GM23248 (cell line): ENCODE measurements at regions not wholly inside any gene's neighbourhood (a gene's known extent, or its start where the extent isn't known, plus 50 kb on each side); places are given as distances from the start of the nearest gene placed in this dataset.

Experiments
- DNase-seq: peaks from one replicate; pipeline ENCODE4 v3.0.0-alpha.2; 2015
- H2AFZ ChIP-seq: fragments of 200-600 bp; sonication (generic); 2 replicates; pipeline ENCODE4 v1.6.1; 2016; ENCODE audit warnings: antibody characterized with exemption
- H3F3A ChIP-seq: fragments of 200-600 bp; sonication (generic); 2 replicates; pipeline ENCODE4 v1.6.1; 2016; ENCODE audit warnings: mild to moderate bottlenecking, antibody characterized with exemption, mixed run types; ENCODE audit not compliant: insufficient read depth
- H3K27ac ChIP-seq: fragments of 200-600 bp; sonication (generic); 2 replicates; pipeline ENCODE4 v1.5.1; 2016; ENCODE audit warnings: mild to moderate bottlenecking
- H3K27me3 ChIP-seq: fragments of 200-600 bp; sonication (generic); replicated peaks from 2 replicates; pipeline ENCODE4 v1.6.1; 2016; ENCODE audit warnings: mild to moderate bottlenecking; ENCODE audit not compliant: insufficient read depth
- H3K36me3 ChIP-seq: fragments of 200-600 bp; sonication (generic); 2 replicates; pipeline ENCODE4 v1.6.1; 2016; ENCODE audit warnings: low read depth, mild to moderate bottlenecking
- H3K4me1 ChIP-seq: fragments of 200-600 bp; sonication (generic); 2 replicates; pipeline ENCODE4 v1.6.1; 2016; ENCODE audit warnings: mild to moderate bottlenecking; ENCODE audit not compliant: insufficient read depth
- H3K4me2 ChIP-seq: fragments of 200-600 bp; sonication (generic); one replicate; pipeline ENCODE4 v1.6.1; 2016; ENCODE audit warnings: mild to moderate bottlenecking; ENCODE audit not compliant: unreplicated experiment
- H3K4me3 ChIP-seq: fragments of 200-600 bp; sonication (generic); 2 replicates; pipeline ENCODE4 v1.5.1; 2016; ENCODE audit warnings: mild to moderate bottlenecking
- H3K79me2 ChIP-seq: fragments of 200-600 bp; sonication (generic); 2 replicates; pipeline ENCODE4 v1.6.1; 2016; ENCODE audit warnings: mild to moderate bottlenecking; ENCODE audit not compliant: insufficient read depth
- H3K9ac ChIP-seq: fragments of 200-600 bp; sonication (generic); 2 replicates; pipeline ENCODE4 v1.6.1; 2016; ENCODE audit warnings: mild to moderate bottlenecking
- H3K9me2 ChIP-seq: fragments of 200-600 bp; sonication (generic); 2 replicates; pipeline ENCODE4 v1.6.1; 2016; ENCODE audit warnings: mixed run types, mild to moderate bottlenecking, moderate library complexity; ENCODE audit not compliant: insufficient read depth
- H3K9me3 ChIP-seq: fragments of 200-600 bp; sonication (generic); one replicate; pipeline ENCODE4 v1.6.1; 2017; ENCODE audit warnings: low read depth
- H4K20me1 ChIP-seq: fragments of 200-600 bp; sonication (generic); 2 replicates; pipeline ENCODE4 v1.6.0; 2016; ENCODE audit not compliant: insufficient read depth
- EZH2 ChIP-seq: fragments of 200-600 bp; sonication (generic); IDR thresholded peaks from 2 replicates; pipeline ENCODE4 v1.6.1; 2018; ENCODE audit warnings: antibody characterized with exemption, mild to moderate bottlenecking; ENCODE audit not compliant: insufficient read depth, poor library complexity, severe bottlenecking
- EZH2phosphoT487 ChIP-seq: fragments of 200-600 bp; sonication (generic); IDR thresholded peaks from 2 replicates; pipeline ENCODE4 v1.6.1; 2018; ENCODE audit warnings: antibody characterized with exemption, moderate library complexity, mild to moderate bottlenecking, low read depth; ENCODE audit not compliant: insufficient read depth
- WGBS, 2 experiments: methylation state at CpG; one replicate each; pipeline ENCODE4 v1.1.6; 2015 to 2017; ENCODE audit warnings: low lambda C conversion rate in 2 of 2, low coverage in 1 of 2; ENCODE audit errors: missing lambda C conversion rate in 2 of 2; 5-methylcytosine and 5-hydroxymethylcytosine counted together
- in situ Hi-C: fragments of 300-500 bp; cut with MboI; formaldehyde crosslinking; loops from 2 replicates; pipeline ENCODE4 v1.15.0; 2020

DNA sequence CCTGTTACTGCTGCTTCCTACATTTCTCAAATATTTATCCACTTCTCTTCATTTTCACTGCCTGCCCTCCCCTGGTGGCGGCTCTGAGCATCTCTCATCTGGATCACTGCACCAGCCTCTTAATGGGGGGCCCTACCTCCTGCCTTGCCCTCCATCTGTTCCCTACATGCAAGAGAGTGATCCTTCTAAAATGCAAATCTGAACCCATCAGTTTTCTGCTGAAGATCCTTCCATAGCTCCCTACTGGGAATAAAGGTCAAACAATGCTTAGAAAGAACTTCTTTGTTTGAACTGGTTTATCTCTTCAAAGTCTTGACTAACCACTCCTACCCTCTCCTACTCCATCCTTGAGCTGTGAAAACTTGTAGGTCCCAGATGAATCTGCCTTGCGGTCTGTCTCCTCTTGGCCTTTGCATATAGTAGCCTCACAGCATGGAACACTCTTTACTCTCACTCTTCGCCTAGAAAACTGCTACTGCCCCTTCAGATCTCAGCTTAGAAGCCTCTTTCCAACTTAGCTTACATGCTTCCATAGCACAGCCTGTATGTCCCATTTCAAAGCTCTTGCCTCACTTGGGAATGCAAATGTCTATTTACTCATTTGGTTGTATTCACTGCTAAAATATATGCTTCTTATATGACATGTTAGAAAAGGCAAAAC is 119.3 kb downstream of the QRSL1 start:
- H3K27ac ChIP-seq, result no peak overlapping the region
- H3K4me1 ChIP-seq, result no peaks in the 10 kb centered on the region
- 0 out of 2 replicates have a peak, but pooled peaks cover 9% of the 10 kb centered on the region for H3K27me3 ChIP-seq
- no peak for DNase-seq
- no peak overlapping the region for H2AFZ ChIP-seq
- H3F3A ChIP-seq, result no peaks in the 10 kb centered on the region
- no peak overlapping the region for H3K4me2 ChIP-seq
- WGBS, 2 experiments, result 41 to 49% methylated on average over 3 of the region's 3 CpGs
- no peaks in the 10 kb centered on the region for H3K79me2 ChIP-seq
- H3K9ac ChIP-seq, result no peak overlapping the region
- H3K9me3 ChIP-seq, result no peaks in the 10 kb centered on the region
- no peak overlapping the region for H3K4me3 ChIP-seq
- in situ Hi-C loops, result no loop called here
- no peaks in the 10 kb centered on the region for H4K20me1 ChIP-seq
- no peaks in the 10 kb centered on the region for H3K9me2 ChIP-seq
- no peaks in the 10 kb centered on the region for H3K36me3 ChIP-seq
- TF ChIP-seq EZH2 (no peak), EZH2phosphoT487 (no peak)

GRCh38 chr6:106747139-106747538 is 117.8 kb downstream of the QRSL1 start:
- no peak for DNase-seq
- H3F3A ChIP-seq, result no peaks in the 10 kb centered on the region
- no peaks in the 10 kb centered on the region for H3K9me2 ChIP-seq
- H3K4me2 ChIP-seq, result no peak overlapping the region
- H3K9ac ChIP-seq, result no peak overlapping the region
- no peaks in the 10 kb centered on the region for H3K36me3 ChIP-seq
- H3K27me3 ChIP-seq, result peaks cover 9% of the 10 kb centered on the region; the same call in 1 of the 2 replicates
- WGBS, 2 experiments, result 50 to 60% methylated on average over 1 of the region's 1 CpG
- H3K9me3 ChIP-seq, result no peaks in the 10 kb centered on the region
- no peaks in the 10 kb centered on the region for H3K79me2 ChIP-seq
- H4K20me1 ChIP-seq, result no peaks in the 10 kb centered on the region
- H3K27ac ChIP-seq, result no peak overlapping the region
- no peaks in the 10 kb centered on the region for H3K4me1 ChIP-seq
- H2AFZ ChIP-seq, result no peak overlapping the region
- no peak overlapping the region for H3K4me3 ChIP-seq
- in situ Hi-C loops, result no loop called here
- TF ChIP-seq EZH2phosphoT487, result no peak
- no peak for TF ChIP-seq EZH2

- Histone ChIP-seq H4K20me1 (no peaks in the 10 kb centered on the region), H3K27ac (no peak overlapping the region), H3K36me3 (no peaks in the 10 kb centered on the region), H3K4me2 (no peak overlapping the region), H3K27me3 (peaks cover 9% of the 10 kb centered on the region; the same call in 1 of the 2 replicates), H3K79me2 (no peaks in the 10 kb centered on the region), H3K9me3 (no peaks in the 10 kb centered on the region), H3F3A (no peaks in the 10 kb centered on the region), H3K9me2 (no peaks in the 10 kb centered on the region), H3K9ac (no peak overlapping the region), H3K4me1 (no peaks in the 10 kb centered on the region), H3K4me3 (no peak overlapping the region), H2AFZ (no peak overlapping the region)
- 48 to 61% methylated on average over 3 of the region's 3 CpGs for WGBS, 2 experiments
- peak; percentile 63 for DNase-seq
- no peak for TF ChIP-seq EZH2phosphoT487
- TF ChIP-seq EZH2, result no peak
- in situ Hi-C loops, result no loop called here
Measured at GRCh38 chr6:106746652-106747051, 117.3 kb downstream of the QRSL1 start.

GRCh38 chr6:106745824-106746582 is 116.6 kb downstream of the QRSL1 start:
- Histone ChIP-seq H4K20me1 (no peaks in the 10 kb centered on the region), H2AFZ (no peak overlapping the region), H3K36me3 (no peaks in the 10 kb centered on the region), H3K27me3 (peaks cover 9% of the 10 kb centered on the region; the same call in 1 of the 2 replicates), H3K27ac (no peak overlapping the region), H3K9ac (no peak overlapping the region), H3K9me2 (no peaks in the 10 kb centered on the region), H3K4me2 (no peak overlapping the region), H3K79me2 (no peaks in the 10 kb centered on the region), H3K4me3 (no peak overlapping the region), H3K9me3 (no peaks in the 10 kb centered on the region), H3K4me1 (no peaks in the 10 kb centered on the region), H3F3A (no peaks in the 10 kb centered on the region)
- WGBS, 2 experiments, result 62 to 63% methylated on average over 5 of the region's 5 CpGs
- in situ Hi-C loops, result no loop called here
- no peak for DNase-seq
- TF ChIP-seq EZH2phosphoT487, result no peak
- TF ChIP-seq EZH2, result no peak
